VCaP (cell line): ENCODE measurements at regions not wholly inside any gene's neighbourhood (a gene's known extent, or its start where the extent isn't known, plus 50 kb on each side); places are given as distances from the start of the nearest gene placed in this dataset.

Source experiments
- H3K27ac ChIP-seq: fragments of 450-650 bp; 2 replicates; pipeline ENCODE4 v1.5.1; 2017
- TF ChIP-seq, protein P1 (sequence below): fragments of 450-650 bp; conservative IDR thresholded peaks from 2 replicates; pipeline ENCODE4 v1.5.1; 2017; ENCODE audit warnings: mild to moderate bottlenecking, moderate library complexity

DNA sequence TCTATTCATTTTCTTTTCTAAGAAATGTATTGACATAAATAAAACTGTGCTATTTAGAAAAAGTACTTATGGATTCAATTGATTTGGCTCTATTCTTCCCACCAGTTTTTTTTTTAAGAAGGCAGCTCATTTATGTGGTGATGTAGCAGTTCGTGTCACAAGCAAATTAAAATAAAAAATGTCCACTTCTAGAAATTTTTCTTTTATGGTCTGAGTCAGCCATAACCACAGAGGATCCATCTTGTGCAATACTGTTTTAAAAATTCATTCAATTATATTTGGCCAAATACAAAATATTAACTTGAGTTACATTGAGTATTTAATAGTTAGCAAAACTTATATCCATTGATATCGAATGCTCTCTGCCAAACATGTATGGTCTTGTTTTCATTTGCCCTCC, 207.9 kb upstream of the FAT1 start:
- no peak overlapping the region for H3K27ac ChIP-seq
- TF ChIP-seq, protein P1, sequence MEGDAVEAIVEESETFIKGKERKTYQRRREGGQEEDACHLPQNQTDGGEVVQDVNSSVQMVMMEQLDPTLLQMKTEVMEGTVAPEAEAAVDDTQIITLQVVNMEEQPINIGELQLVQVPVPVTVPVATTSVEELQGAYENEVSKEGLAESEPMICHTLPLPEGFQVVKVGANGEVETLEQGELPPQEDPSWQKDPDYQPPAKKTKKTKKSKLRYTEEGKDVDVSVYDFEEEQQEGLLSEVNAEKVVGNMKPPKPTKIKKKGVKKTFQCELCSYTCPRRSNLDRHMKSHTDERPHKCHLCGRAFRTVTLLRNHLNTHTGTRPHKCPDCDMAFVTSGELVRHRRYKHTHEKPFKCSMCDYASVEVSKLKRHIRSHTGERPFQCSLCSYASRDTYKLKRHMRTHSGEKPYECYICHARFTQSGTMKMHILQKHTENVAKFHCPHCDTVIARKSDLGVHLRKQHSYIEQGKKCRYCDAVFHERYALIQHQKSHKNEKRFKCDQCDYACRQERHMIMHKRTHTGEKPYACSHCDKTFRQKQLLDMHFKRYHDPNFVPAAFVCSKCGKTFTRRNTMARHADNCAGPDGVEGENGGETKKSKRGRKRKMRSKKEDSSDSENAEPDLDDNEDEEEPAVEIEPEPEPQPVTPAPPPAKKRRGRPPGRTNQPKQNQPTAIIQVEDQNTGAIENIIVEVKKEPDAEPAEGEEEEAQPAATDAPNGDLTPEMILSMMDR = no peak

DNA sequence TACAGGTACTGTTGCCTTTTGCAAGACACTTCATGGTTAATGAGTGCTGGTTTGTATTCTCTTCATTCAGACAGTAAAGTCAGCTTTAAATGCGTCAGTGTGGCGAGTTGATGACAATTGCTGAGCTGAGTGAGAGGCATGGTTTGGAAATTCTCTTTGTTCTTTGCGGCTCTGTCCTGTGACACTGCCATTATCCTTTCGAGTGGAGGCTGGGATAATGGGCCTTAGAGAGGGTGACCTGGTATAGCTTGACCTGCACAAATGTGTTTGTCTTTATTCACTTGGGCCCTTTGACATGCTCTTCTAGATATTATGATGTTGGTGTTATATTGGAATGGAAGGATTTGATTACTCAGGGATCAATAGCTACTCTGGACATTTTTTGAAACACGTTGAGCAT, 208.5 kb upstream of the FAT1 start:
- no peak overlapping the region for H3K27ac ChIP-seq
- TF ChIP-seq, protein P1 = no peak

DNA sequence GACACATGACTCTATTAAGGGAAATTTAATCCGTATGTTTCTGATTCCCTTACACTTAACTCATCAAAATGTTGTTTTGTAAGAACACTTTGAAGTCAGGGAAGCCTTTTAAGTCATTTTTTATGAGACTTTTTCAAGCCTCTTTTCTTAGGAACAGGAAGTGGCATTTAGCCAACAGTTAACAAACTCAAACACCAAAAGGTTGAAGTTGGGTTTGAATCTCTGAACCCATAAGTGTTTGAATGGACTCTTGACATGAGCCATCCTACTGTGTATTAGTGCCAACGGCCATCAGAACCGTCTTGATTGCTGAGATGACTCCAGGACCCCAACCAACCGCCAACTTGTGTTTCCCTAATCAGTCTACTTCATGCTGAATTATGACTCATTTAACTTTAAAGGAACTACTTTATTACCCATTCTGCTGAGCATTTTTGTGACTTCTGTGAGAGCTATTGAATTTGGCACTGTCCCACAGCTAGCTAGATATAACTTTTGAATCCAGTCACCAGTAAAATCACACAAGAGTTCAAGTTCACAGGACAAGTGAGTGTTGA, 209.1 kb upstream of the FAT1 start:
- TF ChIP-seq, protein P1 = no peak
- no peak overlapping the region for H3K27ac ChIP-seq

DNA sequence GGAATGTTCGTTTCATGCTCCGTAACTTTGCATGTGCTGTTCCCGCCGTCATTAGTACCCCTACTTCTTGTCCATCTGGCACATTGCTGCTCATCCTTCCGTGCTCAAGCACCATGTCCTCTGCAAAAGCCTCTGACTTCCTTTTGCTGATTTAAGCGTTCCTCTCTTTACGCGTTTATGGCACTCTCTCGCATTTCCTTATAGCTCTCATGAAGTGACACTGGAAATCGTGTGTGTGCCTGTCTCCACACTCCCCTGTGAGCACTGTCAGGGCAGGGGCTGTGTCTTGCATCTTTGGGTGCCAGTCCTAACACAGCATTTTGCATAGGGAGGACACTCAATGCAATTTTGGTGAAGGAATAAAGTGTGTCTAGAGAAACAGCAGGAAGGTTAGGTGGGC, 210.6 kb upstream of the FAT1 start:
- TF ChIP-seq, protein P1 = no peak

DNA sequence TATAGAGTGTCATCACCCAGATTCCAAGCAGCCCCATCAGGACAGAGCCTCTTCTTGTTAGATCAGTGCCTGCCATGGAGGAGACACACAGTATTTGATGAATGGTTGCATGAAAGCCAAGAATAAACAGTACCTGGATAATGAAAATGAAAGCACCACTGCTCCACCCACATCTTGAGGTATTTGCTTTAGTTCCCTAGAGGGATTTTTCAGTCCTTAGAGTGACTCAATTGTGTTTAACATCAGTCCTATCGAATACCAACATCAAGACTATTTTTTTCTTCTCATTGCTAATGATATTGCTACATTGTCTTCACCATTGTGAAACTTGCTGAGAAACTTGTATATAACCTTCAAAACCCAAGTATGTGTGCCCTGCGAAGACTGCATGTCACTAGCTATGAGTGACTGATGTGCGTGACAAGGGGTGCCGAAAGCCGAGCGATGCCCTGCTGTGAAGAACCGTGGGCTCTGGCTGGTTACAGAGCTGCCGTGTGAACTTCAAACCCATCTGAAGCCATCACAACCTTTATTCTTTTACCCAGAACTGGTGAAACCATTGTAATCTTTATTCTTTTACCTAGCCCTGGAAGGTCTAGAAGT, 211.3 kb upstream of the FAT1 start:
- peak overlapping the region; percentile 62; the same call in 1 of the 2 replicates for H3K27ac ChIP-seq
- TF ChIP-seq, protein P1 = no peak

More for the DNA sequence above, 210.6 kb upstream of the FAT1 start:
- H3K27ac ChIP-seq = no peak overlapping the region

DNA sequence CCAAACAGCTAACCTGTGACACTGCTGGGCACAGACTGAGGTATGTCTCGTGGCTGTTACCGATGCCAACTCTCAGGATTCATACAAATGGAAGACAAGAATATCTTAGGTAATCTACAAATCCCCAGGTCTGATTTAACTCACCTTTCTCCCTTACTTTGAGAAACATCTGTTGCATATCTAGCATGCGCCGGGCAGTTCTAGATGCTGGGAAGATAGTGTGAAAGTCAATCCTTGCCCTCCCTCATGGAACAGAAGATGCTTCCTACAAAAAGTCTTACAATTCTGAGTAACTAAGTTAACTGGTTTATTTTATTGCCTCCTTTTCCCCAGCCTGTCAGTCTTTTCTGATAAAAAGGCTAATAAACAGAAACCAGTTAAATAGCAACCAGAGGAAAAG, 212.2 kb upstream of the FAT1 start:
- H3K27ac ChIP-seq = peak overlapping the region; percentile 62
- TF ChIP-seq, protein P1 = no peak

DNA sequence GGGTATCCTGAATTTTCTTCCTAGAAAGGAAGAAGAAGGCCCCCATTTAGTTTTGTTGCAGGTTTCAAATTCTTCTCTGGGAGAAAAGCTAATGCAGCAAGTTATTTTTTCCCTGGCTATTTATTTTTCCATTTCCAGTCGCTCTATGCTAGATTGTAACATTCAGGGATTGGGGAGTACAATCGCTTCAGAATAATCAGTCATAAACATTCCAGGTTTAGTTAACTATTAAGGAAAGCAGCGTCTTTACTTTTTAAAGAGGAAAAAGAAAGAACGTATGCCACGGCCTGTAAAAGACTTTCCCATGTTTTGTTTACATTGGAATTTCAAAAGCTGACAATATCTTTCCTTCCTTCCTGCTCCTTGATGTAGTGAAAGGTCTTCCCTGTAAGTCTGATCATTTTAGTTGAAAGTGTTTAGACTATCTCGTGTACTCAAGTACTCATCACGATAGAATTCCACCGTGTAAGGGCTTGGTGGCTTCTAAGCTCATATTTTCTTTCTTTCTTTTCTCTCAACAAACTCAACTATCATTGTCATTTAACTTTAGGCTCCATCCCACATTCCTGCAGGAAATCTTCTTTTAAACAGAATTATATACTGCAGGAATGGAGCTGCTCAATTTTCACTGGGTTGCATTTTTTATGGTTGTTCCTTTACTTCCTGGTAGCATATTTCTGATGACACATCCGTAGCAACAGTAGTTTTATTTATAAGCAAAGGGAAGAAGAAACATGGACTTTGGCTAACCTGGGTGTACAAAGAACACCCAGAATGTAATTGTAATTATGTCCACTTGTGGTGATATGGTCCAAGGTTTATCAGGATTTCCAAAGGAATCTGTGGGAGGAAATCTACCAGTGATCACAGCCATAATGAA, 213.1 kb upstream of the FAT1 start:
- TF ChIP-seq, protein P1 = peak; percentile 29; the same call in 1 of the 2 replicates

More for the DNA sequence above, 213.1 kb upstream of the FAT1 start:
- H3K27ac ChIP-seq = peak overlapping the region; percentile 62
